Ovary (tissue), 7 donors: ENCODE measurements at regions not wholly inside any gene's neighbourhood (a gene's known extent, or its start where the extent isn't known, plus 50 kb on each side); places are given as distances from the start of the nearest gene placed in this dataset.

Source experiments
- DNase-seq, 5 donors: peaks; one replicate each; pipeline ENCODE4 v3.0.0-alpha.2; 2019 to 2020
- H3K27ac ChIP-seq, 2 donors: fragments of 200-600 bp; one replicate each; pipeline versions ENCODE4 v1.5.1 to v1.8.0; 2019 to 2022
- H3K27me3 ChIP-seq: fragments of 200-600 bp; one replicate; pipeline ENCODE4 v1.8.0; 2022
- H3K36me3 ChIP-seq: fragments of 200-600 bp; sonication (generic); one replicate; pipeline ENCODE4 v1.5.1; 2019
- H3K4me1 ChIP-seq: one replicate; pipeline ENCODE4 v1.8.1; 2013; ENCODE audit warnings: mild to moderate bottlenecking, moderate library complexity; ENCODE audit not compliant: insufficient read depth
- H3K4me3 ChIP-seq: fragments of 200-600 bp; sonication (generic); one replicate; pipeline ENCODE4 v1.5.1; 2017
- H3K9me3 ChIP-seq, 2 donors: fragments of 200-600 bp in 1 of 2; sonication (generic) in 1 of 2; one replicate each; pipeline versions ENCODE4 v1.5.1 to v1.8.1; 2013 to 2019; ENCODE audit warnings: mild to moderate bottlenecking in 1 of 2, moderate library complexity in 1 of 2
- EP300 ChIP-seq: sonication (generic); formaldehyde crosslinking; IDR thresholded peaks from one replicate; pipeline ENCODE4 v1.6.1; 2017; ENCODE audit warnings: antibody characterized with exemption
- POLR2A ChIP-seq: fragments of 450-650 bp; IDR thresholded peaks from one replicate; pipeline ENCODE4 v1.6.1; 2017; ENCODE audit warnings: antibody characterized with exemption, mild to moderate bottlenecking, moderate library complexity
- WGBS, 3 donors: extraction: QIAGEN DNeasy Blood & Tissue Kit in 1 of 3; methylation state at CpG; one replicate each; pipeline versions ENCODE4 v1.1.5 to v1.1.7; 2013 to 2017; 5-methylcytosine and 5-hydroxymethylcytosine counted together
- intact Hi-C, 4 donors: fragments of 100-400 bp; cut with DNase I; formaldehyde crosslinking; loops; one replicate each; pipeline versions ENCODE4 v1.11.0 to v1.15.1; 2022 to 2023
- TF ChIP-seq, protein P1 (sequence below), 3 donors: fragments of 450-650 bp in 2 of 3; fragments of 200-600 bp in 1 of 3; IDR thresholded peaks; one replicate each; pipeline versions ENCODE4 v1.5.1 to v1.8.0; 2016 to 2022; ENCODE audit warnings: antibody characterized with exemption in 3 of 3, mild to moderate bottlenecking in 1 of 3
- donor health status: DM: no; HTN: no; CAD: no; lungs with moderate emphysema.
- donor health status: DM: no; HTN: no; CAD: no.
- donor health status: Bipolar disorder and iron deficiency.
- donor health status: DM: no; HTN: no; CAD: no.
- donor health status: DM: yes; HTN: yes; CAD: no.

DNA sequence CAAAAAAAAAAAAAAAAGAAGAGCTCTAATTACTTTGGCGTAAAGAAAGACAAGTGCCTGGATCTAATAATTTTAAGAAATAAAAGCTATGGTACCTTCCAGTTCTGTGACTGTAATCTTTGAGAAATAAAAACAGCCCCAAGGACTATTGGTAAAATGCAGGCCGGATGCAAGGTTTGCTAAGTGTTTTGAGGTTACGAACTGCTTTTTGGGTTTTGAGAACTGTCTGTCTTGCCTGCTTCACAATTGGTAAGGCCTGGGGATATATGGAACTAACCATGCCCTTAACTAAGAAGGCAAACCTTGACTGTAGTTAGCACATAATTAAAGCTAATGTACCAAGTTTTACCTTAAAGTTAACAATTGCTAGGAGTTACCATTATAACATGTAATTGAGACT lies 388.4 kb upstream of the CBLB start:
- Histone ChIP-seq H3K27ac (no peak overlapping the region), H3K4me1 (no peaks in the 10 kb centered on the region), H3K27me3 (no peaks in the 10 kb centered on the region), H3K4me3 (no peak overlapping the region), H3K36me3 (no peaks in the 10 kb centered on the region), H3K9me3 (no peaks in the 10 kb centered on the region)
- TF ChIP-seq POLR2A: no peak
- TF ChIP-seq, protein P1, sequence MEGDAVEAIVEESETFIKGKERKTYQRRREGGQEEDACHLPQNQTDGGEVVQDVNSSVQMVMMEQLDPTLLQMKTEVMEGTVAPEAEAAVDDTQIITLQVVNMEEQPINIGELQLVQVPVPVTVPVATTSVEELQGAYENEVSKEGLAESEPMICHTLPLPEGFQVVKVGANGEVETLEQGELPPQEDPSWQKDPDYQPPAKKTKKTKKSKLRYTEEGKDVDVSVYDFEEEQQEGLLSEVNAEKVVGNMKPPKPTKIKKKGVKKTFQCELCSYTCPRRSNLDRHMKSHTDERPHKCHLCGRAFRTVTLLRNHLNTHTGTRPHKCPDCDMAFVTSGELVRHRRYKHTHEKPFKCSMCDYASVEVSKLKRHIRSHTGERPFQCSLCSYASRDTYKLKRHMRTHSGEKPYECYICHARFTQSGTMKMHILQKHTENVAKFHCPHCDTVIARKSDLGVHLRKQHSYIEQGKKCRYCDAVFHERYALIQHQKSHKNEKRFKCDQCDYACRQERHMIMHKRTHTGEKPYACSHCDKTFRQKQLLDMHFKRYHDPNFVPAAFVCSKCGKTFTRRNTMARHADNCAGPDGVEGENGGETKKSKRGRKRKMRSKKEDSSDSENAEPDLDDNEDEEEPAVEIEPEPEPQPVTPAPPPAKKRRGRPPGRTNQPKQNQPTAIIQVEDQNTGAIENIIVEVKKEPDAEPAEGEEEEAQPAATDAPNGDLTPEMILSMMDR (IDR thresholded peaks at IDR 0.05): no peak
- no peak for TF ChIP-seq EP300
- DNase-seq: no peak
- intact Hi-C loops: no loop called here
- WGBS, 3 donors: 92 to 95% (median 94%) methylated on average over 3 of the region's 3 CpGs

GRCh38 chr3:106261396-106261795 lies 392.6 kb upstream of the CBLB start:
- no peaks in the 10 kb centered on the region for H3K27me3 ChIP-seq
- 97 to 100% (median 99%) methylated on average over 1 of the region's 1 CpG for WGBS, 3 donors
- DNase-seq: no peak
- H3K27ac ChIP-seq: no peak overlapping the region
- TF ChIP-seq POLR2A: no peak
- TF ChIP-seq, protein P1 (IDR thresholded peaks at IDR 0.05): no peak
- no peak for TF ChIP-seq EP300
- intact Hi-C loops: no loop called here
- H3K4me1 ChIP-seq: peaks cover 5% of the 10 kb centered on the region
- no peak overlapping the region for H3K4me3 ChIP-seq
- no peaks in the 10 kb centered on the region for H3K36me3 ChIP-seq
- no peaks in the 10 kb centered on the region for H3K9me3 ChIP-seq

DNA sequence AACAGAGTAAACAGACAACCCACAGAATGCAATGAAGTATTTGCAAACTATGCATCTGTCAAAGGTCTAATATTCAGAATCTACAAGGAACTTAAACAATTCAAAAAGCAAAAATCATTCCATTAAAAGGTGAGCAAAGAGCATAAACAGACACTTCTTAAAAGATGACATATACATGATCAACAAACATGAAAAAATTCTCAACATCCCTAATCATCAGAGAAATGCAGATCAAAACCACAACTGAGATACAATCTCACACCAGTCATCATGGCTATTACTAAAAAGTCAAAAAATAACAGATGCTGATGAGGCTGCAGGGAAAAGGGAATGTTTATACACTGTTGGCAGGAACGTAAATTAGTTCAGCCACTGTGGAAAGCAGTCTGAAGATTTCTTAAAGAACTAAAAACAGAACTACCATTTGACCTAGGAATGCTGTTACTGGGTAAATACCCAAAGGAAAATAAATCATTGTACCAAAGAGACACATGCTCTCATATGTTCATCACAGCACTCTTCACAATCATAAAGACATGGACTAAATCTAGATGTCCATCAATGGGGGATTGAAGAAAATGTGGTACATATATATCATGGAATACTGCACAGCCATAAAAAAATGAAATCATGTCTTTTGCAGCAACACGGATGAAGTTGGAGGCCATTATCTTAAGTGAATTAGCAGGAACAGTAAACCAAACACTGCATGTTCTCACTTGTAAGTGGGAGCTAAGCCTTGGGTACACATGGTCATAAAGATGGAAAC lies 393.3 kb upstream of the CBLB start:
- intact Hi-C loops: no loop called here
- Histone ChIP-seq H3K4me3 (no peak overlapping the region), H3K36me3 (no peaks in the 10 kb centered on the region), H3K27me3 (no peaks in the 10 kb centered on the region), H3K27ac (no peak overlapping the region), H3K9me3 (no peaks in the 10 kb centered on the region), H3K4me1 (peaks cover 5% of the 10 kb centered on the region)
- TF ChIP-seq, protein P1 (IDR thresholded peaks at IDR 0.05): no peak
- TF ChIP-seq POLR2A: no peak
- no peak for TF ChIP-seq EP300
- DNase-seq: no peak
- WGBS, 3 donors: 59 to 75% (median 65%) methylated on average over 2 of the region's 2 CpGs

DNA sequence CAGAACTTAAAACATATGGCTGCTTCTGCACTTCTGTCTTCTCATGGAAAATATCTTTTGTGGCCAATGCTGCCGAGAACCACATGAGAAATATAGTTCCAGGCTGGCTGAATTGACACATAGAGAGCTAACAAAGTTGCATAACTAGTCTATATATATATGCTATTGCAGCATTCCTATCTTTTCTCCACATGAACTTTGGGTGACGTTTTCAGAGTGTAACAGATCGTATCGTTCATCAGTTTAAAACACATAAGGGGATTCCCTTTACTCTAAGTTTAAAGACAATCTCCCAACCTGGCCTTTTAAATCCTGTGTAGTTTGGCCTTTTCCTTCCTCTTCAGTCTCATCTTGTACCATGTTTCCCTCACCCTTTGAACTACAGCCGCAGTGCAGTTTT lies 394.2 kb upstream of the CBLB start:
- Histone ChIP-seq H3K27me3 (no peaks in the 10 kb centered on the region), H3K4me1 (peaks cover 5% of the 10 kb centered on the region), H3K4me3 (no peak overlapping the region), H3K36me3 (no peaks in the 10 kb centered on the region), H3K9me3 (no peaks in the 10 kb centered on the region), H3K27ac (no peak overlapping the region)
- TF ChIP-seq POLR2A: no peak
- no peak for TF ChIP-seq EP300
- TF ChIP-seq, protein P1 (IDR thresholded peaks at IDR 0.05): no peak
- no peak for DNase-seq
- 60 to 68% (median 66%) methylated on average over 5 of the region's 5 CpGs for WGBS, 3 donors
- intact Hi-C loops: no loop called here
